HG03442 (cell line): ENCODE measurements at regions not wholly inside any gene's neighbourhood (a gene's known extent, or its start where the extent isn't known, plus 50 kb on each side); places are given as distances from the start of the nearest gene placed in this dataset.
A peak's percentile ranks its signal among the peaks of the same experiment; 100 is the strongest.

Experiments used
- ATAC-seq: cut with Tn5 transposase; IDR thresholded peaks from one replicate; pipeline ENCODE4 v1.9.1; 2021; ENCODE audit warnings: mild to moderate bottlenecking, moderate library complexity; ENCODE audit not compliant: unreplicated experiment

GRCh38 chr18:43635397-43635796 lies 358.1 kb upstream of the SYT4 start:
- no peak for ATAC-seq

GRCh38 chr18:43642727-43643330 lies 365.5 kb upstream of the SYT4 start:
- no peak for ATAC-seq

GRCh38 chr18:43648002-43648401 lies 370.7 kb upstream of the SYT4 start:
- ATAC-seq = no peak

GRCh38 chr18:43649649-43650357 lies 372.5 kb upstream of the SYT4 start:
- ATAC-seq = no peak

- ATAC-seq = no peak
Observed at GRCh38 chr18:43650426-43650825, 373.1 kb upstream of the SYT4 start.

GRCh38 chr18:43651057-43651456 lies 373.8 kb upstream of the SYT4 start:
- ATAC-seq = no peak

- ATAC-seq = no peak
Observed at GRCh38 chr18:43656547-43656946, 379.3 kb upstream of the SYT4 start.

GRCh38 chr18:43661570-43661969 lies 384.3 kb upstream of the SYT4 start:
- ATAC-seq = peak; percentile 73

- ATAC-seq = no peak
Observed at GRCh38 chr18:43662657-43663056, 385.4 kb upstream of the SYT4 start.

GRCh38 chr18:43663159-43663558 lies 385.9 kb upstream of the SYT4 start:
- no peak for ATAC-seq

GRCh38 chr18:43664487-43665008 lies 387.3 kb upstream of the SYT4 start:
- ATAC-seq = no peak

- no peak for ATAC-seq
Observed at GRCh38 chr18:43665105-43665788, 388.0 kb upstream of the SYT4 start.

- ATAC-seq = no peak
Observed at GRCh38 chr18:43668866-43669265, 391.6 kb upstream of the SYT4 start.

GRCh38 chr18:43671431-43671830 lies 394.1 kb upstream of the SYT4 start:
- no peak for ATAC-seq

- no peak for ATAC-seq
Observed at GRCh38 chr18:43680096-43680495, 402.8 kb upstream of the SYT4 start.

- ATAC-seq = no peak
Observed at GRCh38 chr18:43681661-43682060, 404.4 kb upstream of the SYT4 start.

- ATAC-seq = no peak
Observed at GRCh38 chr18:43682196-43682595, 404.9 kb upstream of the SYT4 start.

- no peak for ATAC-seq
Observed at GRCh38 chr18:43686709-43687108, 409.4 kb upstream of the SYT4 start.

- no peak for ATAC-seq
Observed at GRCh38 chr18:43692099-43692690, 414.9 kb upstream of the SYT4 start.

GRCh38 chr18:43702399-43702798 lies 425.1 kb upstream of the SYT4 start:
- no peak for ATAC-seq

GRCh38 chr18:43703050-43703449 lies 425.8 kb upstream of the SYT4 start:
- no peak for ATAC-seq

- ATAC-seq = no peak
Observed at GRCh38 chr18:43705850-43706249, 428.6 kb upstream of the SYT4 start.
